Lung (tissue), 11 donors: ENCODE measurements at regions not wholly inside any gene's neighbourhood (a gene's known extent, or its start where the extent isn't known, plus 50 kb on each side); places are given as distances from the start of the nearest gene placed in this dataset.
A peak's percentile ranks its signal among the peaks of the same experiment; 100 is the strongest.

ENCODE experiments used
- ATAC-seq: fragments of 200-7000 bp; cut with Tn5 transposase; one replicate; pipeline ENCODE4 v1.9.1; 2020; ENCODE audit warnings: moderate number of reproducible peaks; ENCODE audit not compliant: insufficient read depth, low FRiP score
- DNase-seq, 3 donors: peaks; one replicate each; pipeline ENCODE4 v3.0.0-alpha.2; 2013 to 2017
- H3K27ac ChIP-seq, 2 donors: one replicate each; pipeline ENCODE4 v1.5.1; 2013; ENCODE audit warnings: mild to moderate bottlenecking in 2 of 2, moderate library complexity in 2 of 2, control low read depth in 1 of 2, inconsistent platforms in 1 of 2, low read depth in 1 of 2, low read length in 1 of 2
- H3K27me3 ChIP-seq, 3 donors: one replicate each; pipeline ENCODE4 v1.5.1; 2013; ENCODE audit warnings: low read length in 2 of 3; ENCODE audit not compliant: control insufficient read depth in 3 of 3, insufficient read depth in 3 of 3
- H3K36me3 ChIP-seq, 4 donors: one replicate each; pipeline ENCODE4 v1.5.1; 2013; ENCODE audit warnings: low read length in 4 of 4, mild to moderate bottlenecking in 1 of 4, moderate library complexity in 1 of 4; ENCODE audit not compliant: control insufficient read depth in 4 of 4, insufficient read depth in 4 of 4
- H3K4me1 ChIP-seq, 5 donors: one replicate each; pipeline ENCODE4 v1.5.1; 2013; ENCODE audit warnings: low read length in 5 of 5, mild to moderate bottlenecking in 2 of 5, moderate library complexity in 1 of 5; ENCODE audit not compliant: control insufficient read depth in 5 of 5, insufficient read depth in 5 of 5
- H3K4me3 ChIP-seq: one replicate; pipeline ENCODE4 v1.5.1; 2013; ENCODE audit warnings: mild to moderate bottlenecking, control low read depth, moderate library complexity
- H3K9ac ChIP-seq, 2 donors: one replicate each; pipeline ENCODE4 v1.5.1; 2013; ENCODE audit warnings: low read length in 2 of 2, control low read depth in 1 of 2; ENCODE audit not compliant: insufficient read depth in 1 of 2
- H3K9me3 ChIP-seq, 4 donors: one replicate each; pipeline ENCODE4 v1.5.1; 2013; ENCODE audit warnings: low read length in 3 of 4, mild to moderate bottlenecking in 1 of 4, moderate library complexity in 1 of 4; ENCODE audit not compliant: control insufficient read depth in 4 of 4, insufficient read depth in 3 of 4
- WGBS, 2 donors: extraction: QIAGEN DNeasy Blood & Tissue Kit; methylation state at CpG; one replicate each; pipeline ENCODE4 v1.1.7; 2013; 5-methylcytosine and 5-hydroxymethylcytosine counted together
- TF ChIP-seq, protein P1 (sequence below): IDR thresholded peaks from 2 replicates; pipeline ENCODE4 v1.5.1; 2012; ENCODE audit warnings: mild to moderate bottlenecking; ENCODE audit errors: control extremely low read depth, extremely low read depth
- donor health status: control.
- donor health status: control.
- donor health status: Bipolar disorder and iron deficiency.
- donor health status: healthy.
- donor health status: DM: yes; HTN: yes; CAD: no.

DNA sequence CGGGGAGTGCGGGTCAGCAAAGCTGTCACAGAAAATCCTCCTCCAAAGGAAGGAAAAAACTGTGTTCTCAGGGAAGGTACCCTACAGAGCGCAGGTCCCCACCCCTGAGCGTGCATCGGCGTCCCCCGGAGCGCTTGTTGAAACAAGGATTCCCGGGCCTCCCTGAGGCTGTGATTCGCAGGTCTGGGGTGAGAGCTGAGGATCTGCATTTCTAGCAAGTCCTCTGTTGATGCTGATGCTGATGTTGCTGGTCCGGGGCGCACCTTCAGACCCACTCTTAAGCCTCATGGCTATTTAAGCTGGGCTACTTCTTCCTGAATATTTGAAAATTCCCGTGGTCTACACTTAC is 226.2 kb upstream of the IGF1R start:
- no peak overlapping the region for H3K4me3 ChIP-seq

DNA sequence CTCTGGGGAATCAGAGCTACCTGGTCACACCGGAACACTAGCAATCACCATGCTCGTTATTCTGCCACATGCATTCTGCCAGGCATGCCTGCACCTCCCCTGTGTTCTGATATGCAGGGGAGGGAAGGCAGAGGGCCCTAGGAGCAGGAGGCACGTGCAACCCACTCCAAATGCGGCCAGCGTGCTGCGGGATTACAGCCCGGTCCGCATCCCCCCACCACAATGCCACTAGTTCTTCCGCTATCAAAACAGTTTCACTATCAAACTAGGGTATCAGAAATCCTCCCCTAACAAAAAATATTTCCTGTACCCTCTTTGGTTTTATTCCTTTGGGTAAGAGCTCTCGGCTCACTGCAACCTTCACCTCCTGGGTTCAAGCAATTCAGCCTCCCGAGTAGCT is 223.2 kb upstream of the IGF1R start:
- Histone ChIP-seq H3K36me3 (no peaks in the 10 kb centered on the region), H3K9me3 (no peaks in the 10 kb centered on the region), H3K27ac (no peak overlapping the region), H3K4me3 (no peak overlapping the region), H3K9ac (no peak overlapping the region), H3K4me1 (peaks cover 0 to 32% (median 0%) of the 10 kb centered on the region in 5 donors), H3K27me3 (peaks cover 6 to 36% (median 19%) of the 10 kb centered on the region in 3 donors)
- DNase-seq, result no peak
- ATAC-seq, result no peak
- TF ChIP-seq, protein P1, sequence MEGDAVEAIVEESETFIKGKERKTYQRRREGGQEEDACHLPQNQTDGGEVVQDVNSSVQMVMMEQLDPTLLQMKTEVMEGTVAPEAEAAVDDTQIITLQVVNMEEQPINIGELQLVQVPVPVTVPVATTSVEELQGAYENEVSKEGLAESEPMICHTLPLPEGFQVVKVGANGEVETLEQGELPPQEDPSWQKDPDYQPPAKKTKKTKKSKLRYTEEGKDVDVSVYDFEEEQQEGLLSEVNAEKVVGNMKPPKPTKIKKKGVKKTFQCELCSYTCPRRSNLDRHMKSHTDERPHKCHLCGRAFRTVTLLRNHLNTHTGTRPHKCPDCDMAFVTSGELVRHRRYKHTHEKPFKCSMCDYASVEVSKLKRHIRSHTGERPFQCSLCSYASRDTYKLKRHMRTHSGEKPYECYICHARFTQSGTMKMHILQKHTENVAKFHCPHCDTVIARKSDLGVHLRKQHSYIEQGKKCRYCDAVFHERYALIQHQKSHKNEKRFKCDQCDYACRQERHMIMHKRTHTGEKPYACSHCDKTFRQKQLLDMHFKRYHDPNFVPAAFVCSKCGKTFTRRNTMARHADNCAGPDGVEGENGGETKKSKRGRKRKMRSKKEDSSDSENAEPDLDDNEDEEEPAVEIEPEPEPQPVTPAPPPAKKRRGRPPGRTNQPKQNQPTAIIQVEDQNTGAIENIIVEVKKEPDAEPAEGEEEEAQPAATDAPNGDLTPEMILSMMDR, result no peak
- 75 to 84% methylated on average over 11 of the region's 11 CpGs for WGBS, 2 donors

More for the DNA sequence above, 226.2 kb upstream of the IGF1R start:
- ATAC-seq (no peak), DNase-seq (no peak)
- Histone ChIP-seq H3K27me3 (peaks cover 6 to 33% (median 19%) of the 10 kb centered on the region in 3 donors), H3K9ac (no peak overlapping the region), H3K27ac (no peak overlapping the region), H3K9me3 (no peaks in the 10 kb centered on the region), H3K36me3 (no peaks in the 10 kb centered on the region), H3K4me1 (peaks cover 0 to 19% (median 0%) of the 10 kb centered on the region in 5 donors)
- TF ChIP-seq, protein P1, result no peak
- WGBS, 2 donors, result 16 to 17% methylated on average over 13 of the region's 13 CpGs

DNA sequence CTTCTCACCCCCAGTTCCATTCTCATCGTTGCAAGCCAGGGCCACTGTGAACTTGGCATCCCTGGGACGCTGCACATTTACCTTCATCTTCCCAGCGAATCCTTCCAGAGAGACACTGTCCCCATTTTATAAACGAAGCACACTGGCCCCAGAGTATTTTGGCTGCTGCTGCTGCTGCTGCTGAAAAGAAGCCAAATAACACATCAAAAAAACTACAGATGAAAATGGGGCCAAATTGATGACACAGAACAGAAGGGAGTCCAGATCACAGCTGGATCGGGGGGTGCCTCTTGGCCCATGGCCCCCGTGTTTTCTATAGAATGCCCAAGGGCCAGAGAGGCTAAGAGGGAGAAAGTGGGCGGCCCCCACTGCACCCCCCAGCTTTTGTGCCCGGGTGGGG is 221.0 kb upstream of the IGF1R start:
- H3K9me3 ChIP-seq, result no peaks in the 10 kb centered on the region
- peak; percentile 43 to 76 (median 65) for DNase-seq
- H3K27ac ChIP-seq, result no peak overlapping the region
- H3K27me3 ChIP-seq, result peaks cover 4 to 19% (median 8%) of the 10 kb centered on the region in 3 donors
- peaks cover 0 to 16% (median 0%) of the 10 kb centered on the region in 5 donors for H3K4me1 ChIP-seq
- TF ChIP-seq, protein P1, result no peak
- H3K4me3 ChIP-seq, result no peak overlapping the region
- H3K9ac ChIP-seq, result no peak overlapping the region
- 52 to 61% methylated on average over 8 of the region's 8 CpGs for WGBS, 2 donors
- no peak for ATAC-seq
- H3K36me3 ChIP-seq, result no peaks in the 10 kb centered on the region

DNA sequence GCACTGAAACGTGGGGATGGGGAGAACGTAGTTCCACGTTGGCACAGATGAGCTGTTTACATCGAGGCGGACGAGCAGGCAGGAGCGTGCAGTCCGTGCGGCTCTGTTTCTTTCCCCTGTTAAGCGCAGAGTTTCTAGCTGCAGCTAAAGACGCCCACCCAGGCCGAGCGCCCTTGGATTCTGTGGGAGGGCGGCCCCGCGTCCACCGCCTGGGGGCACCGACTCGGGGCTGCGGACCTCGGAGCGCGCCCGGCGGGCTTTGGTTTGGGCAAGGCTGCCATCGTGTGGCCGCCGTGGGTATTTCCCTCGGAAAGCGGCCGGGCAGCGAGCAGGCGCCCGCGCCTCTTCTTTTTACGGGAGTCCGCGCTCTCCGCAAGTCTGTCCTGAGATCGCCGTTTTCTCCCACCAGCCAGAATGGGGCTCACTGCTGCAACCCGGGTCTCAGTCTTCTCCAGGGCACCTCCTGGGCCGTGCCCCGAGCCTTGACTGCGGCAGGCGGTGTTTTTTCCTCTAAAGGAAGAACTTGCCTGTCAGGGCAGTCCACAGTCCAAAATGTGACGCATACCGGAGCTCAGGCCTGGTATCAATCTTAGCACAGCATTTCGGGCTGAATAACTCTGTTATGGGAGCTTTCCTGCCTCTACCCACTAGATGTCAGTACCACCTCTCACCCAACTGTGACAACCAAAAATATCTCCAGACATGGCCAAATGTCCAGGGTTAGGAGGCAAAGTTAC is 219.9 kb upstream of the IGF1R start:
- Histone ChIP-seq H3K27ac (peak overlapping the region in 1 of 2 donors; percentile 57), H3K4me1 (peaks cover 0 to 16% (median 0%) of the 10 kb centered on the region in 5 donors), H3K27me3 (peaks cover 0 to 9% (median 0%) of the 10 kb centered on the region in 3 donors), H3K9me3 (no peaks in the 10 kb centered on the region), H3K36me3 (no peaks in the 10 kb centered on the region), H3K9ac (peak overlapping the region in 1 of 2 donors; percentile 25), H3K4me3 (no peak overlapping the region)
- peak; percentile 88 for ATAC-seq
- DNase-seq, result peak; percentile 72 to 85 (median 84)
- WGBS, 2 donors, result 2 to 4% methylated on average over 48 to 49 of the region's 49 CpGs
- TF ChIP-seq, protein P1, result peak; percentile 70
